HG02852 (cell line): ENCODE measurements at regions not wholly inside any gene's neighbourhood (a gene's known extent, or its start where the extent isn't known, plus 50 kb on each side); places are given as distances from the start of the nearest gene placed in this dataset.
A peak's percentile ranks its signal among the peaks of the same experiment; 100 is the strongest.
"Not testable (repeated sequence)": the region's sequence is repeated elsewhere in the genome, so short reads cannot be mapped to it uniquely, and the experiment has no call there.

Experiments
- ATAC-seq: cut with Tn5 transposase; IDR thresholded peaks from one replicate; pipeline ENCODE4 v1.9.1; 2021; ENCODE audit warnings: mild to moderate bottlenecking, moderate library complexity; ENCODE audit not compliant: unreplicated experiment

GRCh38 chrX:117689956-117690355 lies 426.7 kb downstream of the KLHL13 start:
- ATAC-seq, result no peak

GRCh38 chrX:117680286-117680685 lies 436.3 kb downstream of the KLHL13 start:
- ATAC-seq, result peak; percentile 43

- no peak for ATAC-seq
Measured at GRCh38 chrX:117653396-117653795, 463.2 kb downstream of the KLHL13 start.

GRCh38 chrX:117645639-117646038 lies 471.0 kb downstream of the KLHL13 start:
- no peak for ATAC-seq

- ATAC-seq, result no peak
Measured at GRCh38 chrX:117641913-117642656, 474.5 kb downstream of the KLHL13 start.

- ATAC-seq, result no peak
Measured at GRCh38 chrX:117636826-117637225, 479.8 kb downstream of the KLHL13 start.

- ATAC-seq, result no peak
Measured at GRCh38 chrX:117633277-117633676, 483.3 kb downstream of the KLHL13 start.

- ATAC-seq, result no peak
Measured at GRCh38 chrX:117628381-117628780, 488.2 kb downstream of the KLHL13 start.

- ATAC-seq, result no peak
Measured at GRCh38 chrX:117610806-117611205, 505.8 kb downstream of the KLHL13 start.

GRCh38 chrX:117610049-117610448 lies 506.6 kb downstream of the KLHL13 start:
- no peak for ATAC-seq

GRCh38 chrX:117607561-117607960 lies 509.0 kb downstream of the KLHL13 start:
- no peak for ATAC-seq

GRCh38 chrX:117606101-117606500 lies 510.5 kb downstream of the KLHL13 start:
- ATAC-seq, result not testable (repeated sequence)

GRCh38 chrX:117570160-117570559 lies 546.5 kb downstream of the KLHL13 start:
- ATAC-seq, result no peak

- no peak for ATAC-seq
Measured at GRCh38 chrX:117568238-117568637, 548.4 kb downstream of the KLHL13 start.

- ATAC-seq, result no peak
Measured at GRCh38 chrX:117543885-117544284, 572.7 kb downstream of the KLHL13 start.

- ATAC-seq, result no peak
Measured at GRCh38 chrX:117539090-117539418, 577.6 kb downstream of the KLHL13 start.

GRCh38 chrX:117538178-117539089 lies 578.2 kb downstream of the KLHL13 start:
- no peak for ATAC-seq

GRCh38 chrX:117532339-117532738 lies 584.3 kb downstream of the KLHL13 start:
- no peak for ATAC-seq

GRCh38 chrX:117522725-117523700 lies 593.6 kb downstream of the KLHL13 start:
- ATAC-seq, result no peak

- no peak for ATAC-seq
Measured at GRCh38 chrX:117517994-117518393, 598.6 kb downstream of the KLHL13 start.

- ATAC-seq, result no peak
Measured at GRCh38 chrX:117511379-117511778, 605.2 kb downstream of the KLHL13 start.
